ENCODE measurements at regions not wholly inside any gene's neighbourhood (a gene's known extent, or its start where the extent isn't known, plus 50 kb on each side); places are given as distances from the start of the nearest gene placed in this dataset.
"Not testable (repeated sequence)": the region's sequence is repeated elsewhere in the genome, so short reads cannot be mapped to it uniquely, and the experiment has no call there.

- Histone ChIP-seq H3K4me1 (no peaks in the 10 kb centered on the region), H3K4me3 (no peak overlapping the region), H3K27me3 (no peaks in the 10 kb centered on the region), H3K27ac (no peak overlapping the region), H3K36me3 (no peaks in the 10 kb centered on the region), H3K9me3 (no peaks in the 10 kb centered on the region)
- TF ChIP-seq CTCF (IDR thresholded peaks at IDR 0.05) = no peak
- TF ChIP-seq POLR2A (IDR thresholded peaks at IDR 0.05) = no peak
- no peak for DNase-seq
These were observed 401.0 kb downstream of the SUCLG1 start for GRCh38 chr2:84057917-84058560.

- H3K4me3 ChIP-seq = no peak overlapping the region
- DNase-seq = no peak
- no peaks in the 10 kb centered on the region for H3K27me3 ChIP-seq
- H3K36me3 ChIP-seq = no peaks in the 10 kb centered on the region
- H3K9me3 ChIP-seq = no peaks in the 10 kb centered on the region
- H3K4me1 ChIP-seq = no peaks in the 10 kb centered on the region
- no peak overlapping the region for H3K27ac ChIP-seq
- TF ChIP-seq CTCF (IDR thresholded peaks at IDR 0.05) (no peak), POLR2A (IDR thresholded peaks at IDR 0.05) (no peak)
These were observed 403.3 kb downstream of the SUCLG1 start for GRCh38 chr2:84055816-84056215.

GRCh38 chr2:84054577-84054976 lies 404.5 kb downstream of the SUCLG1 start:
- H3K27me3 ChIP-seq, H3K4me1 ChIP-seq, H3K9me3 ChIP-seq, H3K4me3 ChIP-seq, H3K27ac ChIP-seq, DNase-seq, H3K36me3 ChIP-seq: not testable (repeated sequence)

- Histone ChIP-seq H3K36me3 (no peaks in the 10 kb centered on the region), H3K4me3 (no peak overlapping the region), H3K9me3 (no peaks in the 10 kb centered on the region), H3K27ac (no peak overlapping the region), H3K4me1 (no peaks in the 10 kb centered on the region), H3K27me3 (no peaks in the 10 kb centered on the region)
- DNase-seq = no peak
- TF ChIP-seq POLR2A (IDR thresholded peaks at IDR 0.05) (no peak), CTCF (IDR thresholded peaks at IDR 0.05) (no peak)
These were observed 406.2 kb downstream of the SUCLG1 start for GRCh38 chr2:84052913-84053312.

- no peak overlapping the region for H3K27ac ChIP-seq
These were observed 407.0 kb downstream of the SUCLG1 start for GRCh38 chr2:84052043-84052442.

GRCh38 chr2:84048964-84049363 lies 410.1 kb downstream of the SUCLG1 start:
- Histone ChIP-seq H3K4me3 (no peak overlapping the region), H3K4me1 (no peaks in the 10 kb centered on the region)
- no peak for DNase-seq

More at GRCh38 chr2:84052043-84052442, 407.0 kb downstream of the SUCLG1 start:
- Histone ChIP-seq H3K9me3 (no peaks in the 10 kb centered on the region), H3K36me3 (no peaks in the 10 kb centered on the region), H3K4me3 (no peak overlapping the region), H3K4me1 (no peaks in the 10 kb centered on the region), H3K27me3 (no peaks in the 10 kb centered on the region)
- TF ChIP-seq POLR2A (IDR thresholded peaks at IDR 0.05) (no peak), CTCF (IDR thresholded peaks at IDR 0.05) (no peak)
- DNase-seq = no peak

More at GRCh38 chr2:84048964-84049363, 410.1 kb downstream of the SUCLG1 start:
- Histone ChIP-seq H3K36me3 (no peaks in the 10 kb centered on the region), H3K27me3 (no peaks in the 10 kb centered on the region), H3K27ac (no peak overlapping the region), H3K9me3 (no peaks in the 10 kb centered on the region)
- TF ChIP-seq CTCF (IDR thresholded peaks at IDR 0.05) (no peak), POLR2A (IDR thresholded peaks at IDR 0.05) (no peak)
